ENCODE measurements at regions not wholly inside any gene's neighbourhood (a gene's known extent, or its start where the extent isn't known, plus 50 kb on each side); places are given as distances from the start of the nearest gene placed in this dataset.

DNA sequence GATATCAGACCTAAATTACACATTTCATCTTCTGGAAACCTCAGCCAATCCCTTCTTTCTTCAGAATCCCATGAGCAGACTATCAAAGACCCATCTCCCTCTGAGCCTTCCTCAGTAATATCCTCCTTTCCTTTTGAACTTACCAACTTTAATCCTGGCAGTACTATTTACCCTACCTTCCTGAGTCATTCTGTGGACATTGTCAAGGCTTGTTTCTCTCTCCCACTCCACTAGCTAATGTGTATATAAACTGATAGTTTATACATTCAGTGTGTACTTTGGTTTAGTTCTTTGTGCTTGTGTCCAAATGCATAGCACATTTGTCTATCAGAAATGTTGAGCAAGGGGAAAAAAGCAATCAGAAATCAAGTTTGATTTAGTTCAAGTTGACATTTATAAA lies 568.3 kb downstream of the CSNK1G3 start:
- H3K9me3 ChIP-seq (ENCODE audit: control insufficient read depth in 4 of 4, low read length in 3 of 4), result no peaks in the 10 kb centered on the region
- no peak overlapping the region for H3K9ac ChIP-seq (ENCODE audit: low read depth in 1 of 2, low read length in 2 of 2)
- no peaks in the 10 kb centered on the region for H3K4me1 ChIP-seq (ENCODE audit: control insufficient read depth in 4 of 4, insufficient read depth in 4 of 4, low read length in 3 of 4)
- H3K27ac ChIP-seq (ENCODE audit: low read depth in 1 of 2, low read length in 2 of 2), result no peak overlapping the region
- H3K4me3 ChIP-seq (ENCODE audit: low read depth in 1 of 3, low read length in 3 of 3), result no peak overlapping the region
- H3K36me3 ChIP-seq (ENCODE audit: control insufficient read depth in 4 of 4, insufficient read depth in 3 of 4, low read depth in 1 of 4, low read length in 3 of 4), result no peaks in the 10 kb centered on the region
- DNase-seq (ENCODE audit: low spot score), result no peak
- no peaks in the 10 kb centered on the region for H3K27me3 ChIP-seq (ENCODE audit: control insufficient read depth in 4 of 4, insufficient read depth in 4 of 4, low read length in 3 of 4)
- TF ChIP-seq JUND (IDR thresholded peaks at IDR 0.05) (no peak), EGR1 (IDR thresholded peaks at IDR 0.05; ENCODE audit: low read depth in 2 of 2) (no peak), SP1 (IDR thresholded peaks at IDR 0.05) (no peak), TAF1 (conservative IDR thresholded peaks at IDR 0.05) (no peak), ATF3 (IDR thresholded peaks at IDR 0.05) (no peak), GABPA (IDR thresholded peaks at IDR 0.05 in 1 of 2, conservative IDR thresholded peaks at IDR 0.05 in 1 of 2) (no peak), RAD21 (IDR thresholded peaks at IDR 0.05) (no peak), ZBTB33 (IDR thresholded peaks at IDR 0.05) (no peak), FOXA1 (IDR thresholded peaks at IDR 0.05) (no peak), HNF4A (conservative IDR thresholded peaks at IDR 0.05) (no peak)

DNA sequence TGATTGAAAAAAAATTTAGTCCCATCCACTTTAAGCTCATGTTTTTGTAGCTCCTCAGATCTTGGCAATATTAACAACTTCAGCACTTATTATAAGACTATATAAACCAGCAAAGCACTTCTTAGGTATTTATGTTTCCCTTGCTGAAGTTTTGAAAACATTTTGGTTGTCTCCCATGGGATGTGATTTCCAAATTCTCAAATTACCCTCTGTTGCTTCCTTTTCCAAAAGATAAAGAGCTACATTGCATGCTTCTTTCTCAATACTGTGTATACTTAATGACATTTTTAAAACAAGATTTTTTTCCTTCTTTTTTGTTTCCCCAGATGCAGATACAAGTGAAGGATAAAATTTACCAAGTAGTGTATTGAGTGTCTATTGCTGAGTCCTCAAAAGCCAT lies 567.1 kb downstream of the CSNK1G3 start:
- no peak overlapping the region for H3K9ac ChIP-seq (ENCODE audit: low read depth in 1 of 2, low read length in 2 of 2)
- H3K27ac ChIP-seq (ENCODE audit: low read depth in 1 of 2, low read length in 2 of 2), result no peak overlapping the region
- H3K4me1 ChIP-seq (ENCODE audit: control insufficient read depth in 4 of 4, insufficient read depth in 4 of 4, low read length in 3 of 4), result no peaks in the 10 kb centered on the region
- no peaks in the 10 kb centered on the region for H3K27me3 ChIP-seq (ENCODE audit: control insufficient read depth in 4 of 4, insufficient read depth in 4 of 4, low read length in 3 of 4)
- H3K4me3 ChIP-seq (ENCODE audit: low read depth in 1 of 3, low read length in 3 of 3), result no peak overlapping the region
- no peaks in the 10 kb centered on the region for H3K36me3 ChIP-seq (ENCODE audit: control insufficient read depth in 4 of 4, insufficient read depth in 3 of 4, low read depth in 1 of 4, low read length in 3 of 4)
- DNase-seq (ENCODE audit: low spot score), result no peak
- no peaks in the 10 kb centered on the region for H3K9me3 ChIP-seq (ENCODE audit: control insufficient read depth in 4 of 4, low read length in 3 of 4)
- TF ChIP-seq GABPA (IDR thresholded peaks at IDR 0.05 in 1 of 2, conservative IDR thresholded peaks at IDR 0.05 in 1 of 2), result no peak
- TF ChIP-seq YY1 (IDR thresholded peaks at IDR 0.05), result no peak
- no peak for TF ChIP-seq FOXA2 (IDR thresholded peaks at IDR 0.05)
- TF ChIP-seq HNF4G (IDR thresholded peaks at IDR 0.05), result no peak
- no peak for TF ChIP-seq CTCF (IDR thresholded peaks at IDR 0.05; ENCODE audit: low read depth, low read length, missing input control)
- TF ChIP-seq TAF1 (conservative IDR thresholded peaks at IDR 0.05), result no peak
- no peak for TF ChIP-seq EGR1 (IDR thresholded peaks at IDR 0.05; ENCODE audit: low read depth in 2 of 2)
- TF ChIP-seq SP1 (IDR thresholded peaks at IDR 0.05), result no peak
- no peak for TF ChIP-seq ZBTB33 (IDR thresholded peaks at IDR 0.05)
